GM21526 (cell line): ENCODE measurements at regions not wholly inside any gene's neighbourhood (a gene's known extent, or its start where the extent isn't known, plus 50 kb on each side); places are given as distances from the start of the nearest gene placed in this dataset.
"Not testable (repeated sequence)": the region's sequence is repeated elsewhere in the genome, so short reads cannot be mapped to it uniquely, and the experiment has no call there.

Source experiments
- ATAC-seq: cut with Tn5 transposase; IDR thresholded peaks from one replicate; pipeline ENCODE4 v1.9.1; 2021; ENCODE audit warnings: moderate library complexity; ENCODE audit not compliant: unreplicated experiment, low FRiP score

- ATAC-seq: no peak
Measured at GRCh38 chr6:159421586-159421985, 252.4 kb downstream of the FNDC1 start.

GRCh38 chr6:159418997-159419396 is 249.8 kb downstream of the FNDC1 start:
- no peak for ATAC-seq

GRCh38 chr6:159416891-159417560 is 247.8 kb downstream of the FNDC1 start:
- ATAC-seq: no peak

- no peak for ATAC-seq
Measured at GRCh38 chr6:159415540-159415939, 246.3 kb downstream of the FNDC1 start.

GRCh38 chr6:159414711-159415110 is 245.5 kb downstream of the FNDC1 start:
- no peak for ATAC-seq

GRCh38 chr6:159407211-159407780 is 238.1 kb downstream of the FNDC1 start:
- not testable (repeated sequence) for ATAC-seq

- no peak for ATAC-seq
Measured at GRCh38 chr6:159404296-159404695, 235.1 kb downstream of the FNDC1 start.

GRCh38 chr6:159400826-159401225 is 231.6 kb downstream of the FNDC1 start:
- no peak for ATAC-seq

GRCh38 chr6:159399751-159400221 is 230.6 kb downstream of the FNDC1 start:
- ATAC-seq: no peak

- ATAC-seq: no peak
Measured at GRCh38 chr6:159398633-159399032, 229.4 kb downstream of the FNDC1 start.

GRCh38 chr6:159397753-159398152 is 228.6 kb downstream of the FNDC1 start:
- no peak for ATAC-seq

- ATAC-seq: no peak
Measured at GRCh38 chr6:159395609-159396008, 226.4 kb downstream of the FNDC1 start.

- ATAC-seq: not testable (repeated sequence)
Measured at GRCh38 chr6:159392695-159393094, 223.5 kb downstream of the FNDC1 start.

GRCh38 chr6:159390381-159390780 is 221.2 kb downstream of the FNDC1 start:
- ATAC-seq: no peak

GRCh38 chr6:159389695-159390094 is 220.5 kb downstream of the FNDC1 start:
- ATAC-seq: no peak

GRCh38 chr6:159380114-159380513 is 210.9 kb downstream of the FNDC1 start:
- ATAC-seq: no peak

- ATAC-seq: no peak
Measured at GRCh38 chr6:159378411-159379328, 209.5 kb downstream of the FNDC1 start.

GRCh38 chr6:159376516-159377158 is 207.4 kb downstream of the FNDC1 start:
- ATAC-seq: no peak

GRCh38 chr6:159375014-159375413 is 205.8 kb downstream of the FNDC1 start:
- no peak for ATAC-seq

GRCh38 chr6:159373670-159374069 is 204.5 kb downstream of the FNDC1 start:
- ATAC-seq: no peak

GRCh38 chr6:159372333-159372732 is 203.1 kb downstream of the FNDC1 start:
- no peak for ATAC-seq
